A549 (cell line): ENCODE measurements at regions not wholly inside any gene's neighbourhood (a gene's known extent, or its start where the extent isn't known, plus 50 kb on each side); places are given as distances from the start of the nearest gene placed in this dataset.

ENCODE experiments used
- ATAC-seq, 2 experiments: fragments of 200-7000 bp in 1 of 2; fragments of >200 bp in 1 of 2; cut with Nextera tagmentation in 1 of 2; cut with Tn5 transposase in 1 of 2; 3 replicates each; pipeline versions ENCODE4 v1.8.0 to v1.9.1; 2018 to 2020; ENCODE audit warnings: mild to moderate bottlenecking in 1 of 2, moderate library complexity in 1 of 2
- CTCF ChIA-PET: fragments of 300-600 bp; sonication (Branson Sonifier 250); formaldehyde crosslinking; extraction: SDS; loops from one replicate; lab custom pipeline; 2021; ENCODE audit warnings: antibody characterized with exemption, inconsistent platforms; lab: Yijun Ruan, JAX
- POLR2A ChIA-PET: fragments of 350-600 bp; formaldehyde crosslinking; extraction: SDS; loops from one replicate; lab custom pipeline; 2021; ENCODE audit warnings: antibody characterized with exemption, inconsistent platforms; lab: Yijun Ruan, JAX
- DNase-seq, 2 experiments: peaks; one replicate each; pipeline versions ENCODE4 v3.0.0 to v3.0.0-alpha.2; 2011 to 2016; ENCODE audit warnings: low read depth in 1 of 2, low spot score in 1 of 2
- FAIRE-seq: peaks from 2 replicates; lab custom pipeline; 2011; peaks lifted over from hg19 to GRCh38; lab: Jason Lieb, UNC
- H3K27ac ChIP-seq, 2 experiments: fragments of >200 bp; sonication (Bioruptor Twin); formaldehyde crosslinking; 3 replicates each; pipeline ENCODE4 v1.5.1; 2016 to 2017
- H3K4me1 ChIP-seq: fragments of >200 bp; sonication (Bioruptor Twin); formaldehyde crosslinking; 3 replicates; pipeline ENCODE4 v1.6.1; 2016
- H3K4me2 ChIP-seq: fragments of >200 bp; sonication (Bioruptor Twin); formaldehyde crosslinking; 3 replicates; pipeline ENCODE4 v1.6.1; 2016
- H3K4me3 ChIP-seq: fragments of >200 bp; sonication (Bioruptor Twin); formaldehyde crosslinking; 3 replicates; pipeline ENCODE4 v1.5.1; 2016
- H3K9me3 ChIP-seq: fragments of >200 bp; sonication (Bioruptor Twin); formaldehyde crosslinking; 3 replicates; pipeline ENCODE4 v1.6.1; 2016
- BCL3 ChIP-seq: fragments of >200 bp; sonication (Bioruptor Twin); formaldehyde crosslinking; IDR thresholded peaks from 3 replicates; pipeline ENCODE4 v1.6.1; 2016
- CBX2 ChIP-seq: fragments of 200-600 bp; sonication (generic); IDR thresholded peaks from 2 replicates; pipeline ENCODE4 v1.6.1; 2016; ENCODE audit warnings: low read depth, mild to moderate bottlenecking, borderline replicate concordance
- CBX8 ChIP-seq: fragments of 200-600 bp; sonication (generic); IDR thresholded peaks from 2 replicates; pipeline ENCODE4 v1.6.1; 2016
- CEBPB ChIP-seq, 2 experiments: fragments of >200 bp in 1 of 2; sonication (Bioruptor Twin) in 1 of 2; formaldehyde crosslinking in 1 of 2; IDR thresholded peaks; 2 replicates each; pipeline ENCODE4 v1.6.1; 2012 to 2016
- CTCF ChIP-seq: fragments of >200 bp; sonication (Bioruptor Twin); formaldehyde crosslinking; IDR thresholded peaks from 3 replicates; pipeline ENCODE4 v1.5.1; 2016
- FOSB ChIP-seq: fragments of 250-450 bp; sonication (Bioruptor Pico); IDR thresholded peaks from 2 replicates; pipeline ENCODE4 v1.5.0; 2020; ENCODE audit warnings: mild to moderate bottlenecking, moderate library complexity
- FOSL2 ChIP-seq, 2 experiments: fragments of 450-650 bp in 1 of 2; fragments of >200 bp in 1 of 2; sonication (Bioruptor Twin) in 1 of 2; formaldehyde crosslinking; IDR thresholded peaks; 2 replicates each; pipeline versions ENCODE4 v1.5.0 to v1.6.1; 2016 to 2020; ENCODE audit warnings: mild to moderate bottlenecking in 1 of 2, moderate library complexity in 1 of 2
- GATA3 ChIP-seq: IDR thresholded peaks from 2 replicates; pipeline ENCODE4 v1.6.1; 2012; ENCODE audit warnings: borderline replicate concordance
- HEYL ChIP-seq: fragments of 250-450 bp; sonication (Bioruptor Pico); IDR thresholded peaks from 2 replicates; pipeline ENCODE4 v1.8.0; 2021; ENCODE audit warnings: mild to moderate bottlenecking, moderate library complexity
- HOXA7 ChIP-seq: fragments of 250-450 bp; sonication (Bioruptor Pico); IDR thresholded peaks from 2 replicates; pipeline ENCODE4 v1.5.0; 2020; ENCODE audit warnings: mild to moderate bottlenecking, moderate library complexity
- HOXB13 ChIP-seq: fragments of 250-450 bp; sonication (Bioruptor Pico); IDR thresholded peaks from 2 replicates; pipeline ENCODE4 v1.5.0; 2020; ENCODE audit warnings: low read depth, mild to moderate bottlenecking, moderate library complexity
- HOXB5 ChIP-seq: fragments of 250-450 bp; sonication (Bioruptor Pico); IDR thresholded peaks from 2 replicates; pipeline ENCODE4 v1.5.0; 2020; ENCODE audit warnings: mild to moderate bottlenecking, moderate library complexity
- MAFK ChIP-seq: fragments of 450-650 bp; IDR thresholded peaks from 2 replicates; pipeline ENCODE4 v1.6.1; 2014; ENCODE audit not compliant: partially characterized antibody
- MYC ChIP-seq: IDR thresholded peaks from 2 replicates; pipeline ENCODE4 v1.6.1; 2012; ENCODE audit warnings: mild to moderate bottlenecking, inconsistent platforms, low read length, improper control_type of control experiment, borderline replicate concordance
- NR3C1 ChIP-seq: fragments of >200 bp; sonication (Bioruptor Twin); formaldehyde crosslinking; IDR thresholded peaks from 3 replicates; pipeline ENCODE4 v1.6.1; 2017
- POLR2AphosphoS2 ChIP-seq: conservative IDR thresholded peaks from 2 replicates; pipeline ENCODE4 v1.6.1; 2012; ENCODE audit warnings: low read length, improper control_type of control experiment, inconsistent platforms
- RAD21 ChIP-seq, 2 experiments: fragments of >200 bp in 1 of 2; sonication (Bioruptor Twin) in 1 of 2; formaldehyde crosslinking in 1 of 2; IDR thresholded peaks in 1 of 2; conservative IDR thresholded peaks in 1 of 2; 2 replicates in 1 of 2; 3 replicates in 1 of 2; pipeline ENCODE4 v1.6.1; 2012 to 2018; ENCODE audit warnings: inconsistent platforms in 1 of 2
- RFX5 ChIP-seq: fragments of 450-650 bp; IDR thresholded peaks from 2 replicates; pipeline ENCODE4 v1.7.1; 2014; ENCODE audit warnings: antibody characterized with exemption, mild to moderate bottlenecking, moderate library complexity
- RNF2 ChIP-seq: fragments of 200-600 bp; sonication (generic); IDR thresholded peaks from 2 replicates; pipeline ENCODE4 v1.6.1; 2016; ENCODE audit warnings: low read depth, mild to moderate bottlenecking, antibody characterized with exemption, moderate library complexity, borderline replicate concordance
- SMC3 ChIP-seq: fragments of >200 bp; sonication (Bioruptor Twin); formaldehyde crosslinking; IDR thresholded peaks from 3 replicates; pipeline ENCODE4 v1.6.1; 2018; ENCODE audit warnings: inconsistent platforms
- USF2 ChIP-seq: fragments of 450-650 bp; IDR thresholded peaks from 2 replicates; pipeline ENCODE4 v1.6.1; 2014; ENCODE audit warnings: antibody characterized with exemption
- ZC3H11A ChIP-seq: fragments of 450-650 bp; IDR thresholded peaks from 2 replicates; pipeline ENCODE4 v1.6.1; 2014; ENCODE audit warnings: antibody characterized with exemption, mild to moderate bottlenecking
- ZSCAN20 ChIP-seq: fragments of 250-450 bp; sonication (Bioruptor Pico); IDR thresholded peaks from 2 replicates; pipeline ENCODE4 v1.8.0; 2022; ENCODE audit warnings: mild to moderate bottlenecking, moderate library complexity
- WGBS: methylation state at CpG from one replicate; pipeline ENCODE4 v1.1.6; 2017; ENCODE audit errors: missing lambda C conversion rate; 5-methylcytosine and 5-hydroxymethylcytosine counted together
- TF ChIP-seq, protein P1 (sequence below): fragments of 250-450 bp; sonication (Bioruptor Pico); IDR thresholded peaks from 2 replicates; pipeline ENCODE4 v1.5.0; 2020; ENCODE audit warnings: low read depth, mild to moderate bottlenecking, moderate library complexity
- TF ChIP-seq, protein P2 (sequence below): fragments of 150-350 bp; IDR thresholded peaks from 2 replicates; pipeline ENCODE4 v1.6.1; 2014; ENCODE audit warnings: low read depth, mild to moderate bottlenecking, low read length
- TF ChIP-seq, protein P3 (sequence below): fragments of 250-450 bp; sonication (Bioruptor Pico); IDR thresholded peaks from 2 replicates; pipeline ENCODE4 v1.5.0; 2021; ENCODE audit warnings: mild to moderate bottlenecking, moderate library complexity, borderline replicate concordance

- Histone ChIP-seq H3K4me2 (no peak overlapping the region), H3K4me3 (no peak overlapping the region), H3K9me3 (no peaks in the 10 kb centered on the region), H3K4me1 (peaks cover 18% of the 10 kb centered on the region), H3K27ac (no peak overlapping the region)
- WGBS: 74% methylated on average over 3 of the region's 3 CpGs
- no peak for TF ChIP-seq GATA3
- TF ChIP-seq HOXB13: no peak
- no peak for TF ChIP-seq RAD21 (conservative IDR thresholded peaks at IDR 0.05 in 1 of 2, IDR thresholded peaks at IDR 0.05 in 1 of 2)
- TF ChIP-seq CTCF: no peak
- TF ChIP-seq BCL3: no peak
- TF ChIP-seq, protein P1, sequence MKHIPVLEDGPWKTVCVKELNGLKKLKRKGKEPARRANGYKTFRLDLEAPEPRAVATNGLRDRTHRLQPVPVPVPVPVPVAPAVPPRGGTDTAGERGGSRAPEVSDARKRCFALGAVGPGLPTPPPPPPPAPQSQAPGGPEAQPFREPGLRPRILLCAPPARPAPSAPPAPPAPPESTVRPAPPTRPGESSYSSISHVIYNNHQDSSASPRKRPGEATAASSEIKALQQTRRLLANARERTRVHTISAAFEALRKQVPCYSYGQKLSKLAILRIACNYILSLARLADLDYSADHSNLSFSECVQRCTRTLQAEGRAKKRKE (CRISPR knock-in tag): no peak
- TF ChIP-seq USF2: no peak
- no peak for TF ChIP-seq HOXA7 (CRISPR knock-in tag)
- TF ChIP-seq POLR2AphosphoS2: no peak
- no peak for TF ChIP-seq FOSB (CRISPR knock-in tag)
- TF ChIP-seq ZSCAN20: no peak
- no peak for TF ChIP-seq FOSL2 (IDR thresholded peaks at IDR 0.05)
- no peak for TF ChIP-seq FOSL2 (CRISPR knock-in tag; IDR thresholded peaks at IDR 0.05)
- TF ChIP-seq RFX5: no peak
- no peak for TF ChIP-seq CBX2
- TF ChIP-seq HEYL (CRISPR knock-in tag): no peak
- FAIRE-seq (no peak), ATAC-seq (no peak), DNase-seq (no peak)
- ChIA-PET POLR2A (no interaction called here), CTCF (no interaction called here)
These were observed 134.7 kb upstream of the E2F8 start for GRCh38 chr11:19375440-19375839.

DNA sequence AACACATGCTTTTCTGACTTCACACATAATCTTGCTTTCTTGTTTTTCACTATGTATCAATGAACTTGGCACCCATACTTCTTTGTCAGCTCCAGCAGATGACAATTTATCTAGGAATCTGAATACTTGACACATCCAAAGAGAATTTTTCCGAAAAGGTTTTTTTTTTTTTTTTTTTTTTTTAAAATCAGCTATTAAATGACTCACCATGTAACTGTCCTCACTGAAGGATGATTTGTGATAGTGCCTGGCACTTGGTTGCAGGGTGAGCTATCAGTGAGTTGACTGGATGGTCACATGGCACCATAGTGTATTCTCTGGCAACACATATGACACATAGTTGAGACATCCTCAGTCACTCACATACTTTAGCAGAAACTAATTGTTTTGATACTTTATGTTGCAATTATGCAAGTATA is 133.4 kb upstream of the E2F8 start:
- CTCF ChIA-PET: no interaction called here
- H3K27ac ChIP-seq: no peak overlapping the region
- WGBS: 6% methylated on average over 1 of the region's 1 CpG
- no peaks in the 10 kb centered on the region for H3K9me3 ChIP-seq
- peaks cover 19% of the 10 kb centered on the region for H3K4me1 ChIP-seq
- H3K4me3 ChIP-seq: no peak overlapping the region
- ATAC-seq: peak; percentile 90 to 99
- peak overlapping the region; percentile 20 for H3K4me2 ChIP-seq
- POLR2A ChIA-PET: interaction anchor here (0.6 kb wide), 1 partner anchor 150 kb away, joined by 3 read pairs; no protein-coding TSS in a partner anchor
- peak; percentile 70 to 82 for DNase-seq
- no peak for FAIRE-seq
- TF ChIP-seq MYC: no peak
- TF ChIP-seq MAFK: no peak
- no peak for TF ChIP-seq NR3C1
- TF ChIP-seq, protein P2, sequence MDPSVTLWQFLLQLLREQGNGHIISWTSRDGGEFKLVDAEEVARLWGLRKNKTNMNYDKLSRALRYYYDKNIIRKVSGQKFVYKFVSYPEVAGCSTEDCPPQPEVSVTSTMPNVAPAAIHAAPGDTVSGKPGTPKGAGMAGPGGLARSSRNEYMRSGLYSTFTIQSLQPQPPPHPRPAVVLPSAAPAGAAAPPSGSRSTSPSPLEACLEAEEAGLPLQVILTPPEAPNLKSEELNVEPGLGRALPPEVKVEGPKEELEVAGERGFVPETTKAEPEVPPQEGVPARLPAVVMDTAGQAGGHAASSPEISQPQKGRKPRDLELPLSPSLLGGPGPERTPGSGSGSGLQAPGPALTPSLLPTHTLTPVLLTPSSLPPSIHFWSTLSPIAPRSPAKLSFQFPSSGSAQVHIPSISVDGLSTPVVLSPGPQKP: no peak
- TF ChIP-seq SMC3: no peak
- TF ChIP-seq CBX8: no peak
- no peak for TF ChIP-seq HOXB5 (CRISPR knock-in tag)
- TF ChIP-seq, protein P3, sequence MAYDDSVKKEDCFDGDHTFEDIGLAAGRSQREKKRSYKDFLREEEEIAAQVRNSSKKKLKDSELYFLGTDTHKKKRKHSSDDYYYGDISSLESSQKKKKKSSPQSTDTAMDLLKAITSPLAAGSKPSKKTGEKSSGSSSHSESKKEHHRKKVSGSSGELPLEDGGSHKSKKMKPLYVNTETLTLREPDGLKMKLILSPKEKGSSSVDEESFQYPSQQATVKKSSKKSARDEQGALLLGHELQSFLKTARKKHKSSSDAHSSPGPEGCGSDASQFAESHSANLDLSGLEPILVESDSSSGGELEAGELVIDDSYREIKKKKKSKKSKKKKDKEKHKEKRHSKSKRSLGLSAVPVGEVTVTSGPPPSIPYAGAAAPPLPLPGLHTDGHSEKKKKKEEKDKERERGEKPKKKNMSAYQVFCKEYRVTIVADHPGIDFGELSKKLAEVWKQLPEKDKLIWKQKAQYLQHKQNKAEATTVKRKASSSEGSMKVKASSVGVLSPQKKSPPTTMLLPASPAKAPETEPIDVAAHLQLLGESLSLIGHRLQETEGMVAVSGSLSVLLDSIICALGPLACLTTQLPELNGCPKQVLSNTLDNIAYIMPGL: no peak
- TF ChIP-seq RFX5: no peak
- no peak for TF ChIP-seq ZC3H11A
- peak in 1 of 2 experiments; percentile 52; a peak in 2 of 4 replicates for TF ChIP-seq CEBPB (IDR thresholded peaks at IDR 0.05)
- TF ChIP-seq FOSL2 (IDR thresholded peaks at IDR 0.05): peak; percentile 71; the same call in 1 of the 2 replicates
- peak; percentile 69 for TF ChIP-seq FOSL2 (CRISPR knock-in tag; IDR thresholded peaks at IDR 0.05)
- TF ChIP-seq CTCF: no peak
- TF ChIP-seq RNF2: no peak
- peak; percentile 67 for TF ChIP-seq USF2
